ENCODE measurements at regions not wholly inside any gene's neighbourhood (a gene's known extent, or its start where the extent isn't known, plus 50 kb on each side); places are given as distances from the start of the nearest gene placed in this dataset.

DNA sequence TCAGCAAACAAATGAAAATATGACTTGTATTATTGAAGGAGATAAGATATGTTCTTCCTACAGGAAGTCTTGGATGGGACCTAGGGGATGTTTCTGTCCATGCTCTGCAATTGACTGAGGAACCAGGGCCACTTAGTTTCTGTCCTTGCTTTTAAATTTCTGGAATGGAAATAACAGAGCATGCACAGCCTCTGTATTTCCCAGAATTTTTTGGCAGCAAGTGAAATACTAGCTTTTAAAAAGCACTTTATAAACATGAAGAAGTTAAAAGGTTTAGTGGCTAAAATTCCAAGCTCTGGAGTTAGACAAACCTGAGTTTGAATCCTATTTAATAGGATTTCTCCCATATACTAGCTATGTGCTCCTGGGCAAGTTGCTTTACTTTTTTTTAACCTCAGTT, 127.7 kb upstream of the FZD8 start:
- H3K9me3 ChIP-seq (ENCODE audit: insufficient read depth, low read length) = no peaks in the 10 kb centered on the region
- no peaks in the 10 kb centered on the region for H3K36me3 ChIP-seq (ENCODE audit: insufficient read depth, insufficient read length, low read length)
- TF ChIP-seq SUZ12 (IDR thresholded peaks at IDR 0.05; ENCODE audit: extremely low read depth, insufficient read depth, insufficient read length) (no peak), ZNF274 (IDR thresholded peaks at IDR 0.05; ENCODE audit: low read depth, low read length) (no peak), YY1 (IDR thresholded peaks at IDR 0.05; ENCODE audit: insufficient read depth, insufficient read length) (no peak)
- no peak overlapping the region for H3K9ac ChIP-seq (ENCODE audit: insufficient read length, low read depth)
- DNase-seq (ENCODE audit: low read depth, low spot score) = no peak
- no peaks in the 10 kb centered on the region for H3K4me1 ChIP-seq (ENCODE audit: insufficient read depth, insufficient read length)
- H3K27me3 ChIP-seq (ENCODE audit: insufficient read depth, insufficient read length) = no peaks in the 10 kb centered on the region
- H3K4me3 ChIP-seq (ENCODE audit: insufficient read length, low read depth) = no peak overlapping the region

DNA sequence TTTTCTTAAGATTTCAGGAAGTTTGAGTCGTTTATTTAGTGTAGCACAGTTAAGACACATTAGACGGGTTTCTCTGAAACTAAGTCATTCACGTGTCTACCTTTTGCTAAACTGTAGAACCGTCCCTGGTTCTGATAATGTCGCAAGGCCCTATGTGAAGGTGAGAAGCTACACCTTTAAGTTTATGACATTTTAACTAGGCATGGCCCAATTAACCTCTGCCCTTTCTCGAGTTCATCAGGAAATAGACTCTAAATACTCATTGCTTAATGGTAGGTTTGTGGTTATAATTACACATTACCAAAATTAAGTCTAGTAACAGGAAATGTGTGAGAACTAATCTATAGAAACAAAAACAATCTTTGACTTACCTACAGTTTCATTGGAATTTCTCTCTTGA, 126.6 kb upstream of the FZD8 start:
- no peaks in the 10 kb centered on the region for H3K4me1 ChIP-seq (ENCODE audit: insufficient read depth, insufficient read length)
- TF ChIP-seq ZNF274 (IDR thresholded peaks at IDR 0.05; ENCODE audit: low read depth, low read length) = no peak
- no peak for TF ChIP-seq YY1 (IDR thresholded peaks at IDR 0.05; ENCODE audit: insufficient read depth, insufficient read length)
- no peak for TF ChIP-seq SUZ12 (IDR thresholded peaks at IDR 0.05; ENCODE audit: extremely low read depth, insufficient read depth, insufficient read length)

DNA sequence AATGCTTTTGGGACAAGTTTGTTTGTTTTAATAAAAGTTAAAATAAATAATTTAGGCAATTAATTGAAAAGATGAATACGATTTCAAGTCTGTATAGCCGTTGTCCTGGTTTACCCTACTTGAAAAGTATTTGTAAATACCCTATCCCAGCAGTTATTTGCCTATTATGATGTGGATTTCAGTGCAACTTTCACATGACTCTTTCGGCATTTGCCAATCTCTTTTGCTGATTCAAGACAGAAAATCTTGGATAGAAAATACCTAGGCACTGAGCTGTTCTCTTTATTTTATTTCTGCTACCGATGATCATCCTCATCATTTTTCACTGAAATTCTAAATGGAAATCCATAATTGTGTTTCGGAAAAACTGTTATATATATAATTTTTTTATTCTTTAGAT, 125.9 kb upstream of the FZD8 start:
- no peaks in the 10 kb centered on the region for H3K36me3 ChIP-seq (ENCODE audit: insufficient read depth, insufficient read length, low read length)
- H3K27me3 ChIP-seq (ENCODE audit: insufficient read depth, insufficient read length) = no peaks in the 10 kb centered on the region
- H3K9me3 ChIP-seq (ENCODE audit: insufficient read depth, low read length) = no peaks in the 10 kb centered on the region
- no peak overlapping the region for H3K4me3 ChIP-seq (ENCODE audit: insufficient read length, low read depth)
- no peaks in the 10 kb centered on the region for H3K4me1 ChIP-seq (ENCODE audit: insufficient read depth, insufficient read length)
- DNase-seq (ENCODE audit: low read depth, low spot score) = no peak
- TF ChIP-seq ZNF274 (IDR thresholded peaks at IDR 0.05; ENCODE audit: low read depth, low read length) (no peak), SUZ12 (IDR thresholded peaks at IDR 0.05; ENCODE audit: extremely low read depth, insufficient read depth, insufficient read length) (no peak), YY1 (IDR thresholded peaks at IDR 0.05; ENCODE audit: insufficient read depth, insufficient read length) (no peak)
- H3K9ac ChIP-seq (ENCODE audit: insufficient read length, low read depth) = no peak overlapping the region

More for the DNA sequence above, 126.6 kb upstream of the FZD8 start:
- H3K4me3 ChIP-seq (ENCODE audit: insufficient read length, low read depth) = no peak overlapping the region
- no peak overlapping the region for H3K9ac ChIP-seq (ENCODE audit: insufficient read length, low read depth)
- H3K27me3 ChIP-seq (ENCODE audit: insufficient read depth, insufficient read length) = no peaks in the 10 kb centered on the region
- H3K36me3 ChIP-seq (ENCODE audit: insufficient read depth, insufficient read length, low read length) = no peaks in the 10 kb centered on the region
- no peak for DNase-seq (ENCODE audit: low read depth, low spot score)
- H3K9me3 ChIP-seq (ENCODE audit: insufficient read depth, low read length) = no peaks in the 10 kb centered on the region

DNA sequence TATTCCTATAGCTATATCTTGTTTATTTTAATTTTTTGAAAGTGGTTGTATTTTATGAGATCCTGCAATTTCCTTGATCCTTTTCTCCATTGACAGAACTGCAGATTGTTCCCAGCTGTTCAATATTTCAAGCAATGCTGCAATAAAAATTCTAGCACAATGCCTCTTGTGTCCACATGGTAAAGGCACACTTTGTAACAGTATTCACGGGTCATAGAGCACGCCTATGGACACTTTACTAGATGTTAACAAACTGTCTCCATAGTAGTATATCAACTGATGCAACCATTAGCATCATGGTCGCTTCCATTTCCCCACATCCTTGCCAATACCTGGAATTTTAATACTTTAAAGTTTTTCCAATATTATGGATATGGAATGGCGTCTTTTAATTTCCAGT, 123.9 kb upstream of the FZD8 start:
- H3K9me3 ChIP-seq (ENCODE audit: insufficient read depth, low read length) = no peaks in the 10 kb centered on the region
- H3K4me3 ChIP-seq (ENCODE audit: insufficient read length, low read depth) = no peak overlapping the region
- TF ChIP-seq YY1 (IDR thresholded peaks at IDR 0.05; ENCODE audit: insufficient read depth, insufficient read length) (no peak), SUZ12 (IDR thresholded peaks at IDR 0.05; ENCODE audit: extremely low read depth, insufficient read depth, insufficient read length) (no peak), ZNF274 (IDR thresholded peaks at IDR 0.05; ENCODE audit: low read depth, low read length) (no peak)

DNA sequence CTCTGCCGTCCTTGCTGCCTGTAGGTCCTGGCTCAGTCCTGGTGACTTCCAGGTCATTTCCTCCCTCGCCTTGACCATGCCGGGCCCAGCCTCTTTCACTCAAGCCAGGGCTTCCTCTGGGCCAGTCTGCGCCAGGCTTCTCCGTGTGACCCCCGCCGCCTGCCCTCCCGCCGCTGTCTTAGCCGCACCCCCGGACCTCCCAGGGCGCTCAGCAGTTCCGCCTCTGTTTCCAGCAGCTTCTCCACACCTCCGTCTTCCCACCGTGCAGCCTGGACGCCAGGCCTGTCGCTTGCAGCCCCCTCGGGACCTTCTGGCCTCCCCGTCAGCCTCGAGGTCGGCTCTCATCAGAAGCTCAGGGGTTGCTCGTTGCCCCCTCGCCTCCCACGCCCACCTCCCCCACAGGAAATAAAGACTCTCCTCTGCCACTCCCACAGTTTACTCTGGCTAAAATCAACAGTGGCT, 123.0 kb upstream of the FZD8 start:
- H3K9ac ChIP-seq (ENCODE audit: insufficient read length, low read depth) = no peak overlapping the region
- no peak for TF ChIP-seq YY1 (IDR thresholded peaks at IDR 0.05; ENCODE audit: insufficient read depth, insufficient read length)
- TF ChIP-seq SUZ12 (IDR thresholded peaks at IDR 0.05; ENCODE audit: extremely low read depth, insufficient read depth, insufficient read length) = no peak
- TF ChIP-seq ZNF274 (IDR thresholded peaks at IDR 0.05; ENCODE audit: low read depth, low read length) = no peak
- H3K4me1 ChIP-seq (ENCODE audit: insufficient read depth, insufficient read length) = no peaks in the 10 kb centered on the region
- no peaks in the 10 kb centered on the region for H3K27me3 ChIP-seq (ENCODE audit: insufficient read depth, insufficient read length)
- no peaks in the 10 kb centered on the region for H3K9me3 ChIP-seq (ENCODE audit: insufficient read depth, low read length)
- no peak overlapping the region for H3K4me3 ChIP-seq (ENCODE audit: insufficient read length, low read depth)
- H3K36me3 ChIP-seq (ENCODE audit: insufficient read depth, insufficient read length, low read length) = no peaks in the 10 kb centered on the region
- no peak for DNase-seq (ENCODE audit: low read depth, low spot score)

More for the DNA sequence above, 123.9 kb upstream of the FZD8 start:
- DNase-seq (ENCODE audit: low read depth, low spot score) = no peak
- Histone ChIP-seq H3K36me3 (ENCODE audit: insufficient read depth, insufficient read length, low read length) (no peaks in the 10 kb centered on the region), H3K4me1 (ENCODE audit: insufficient read depth, insufficient read length) (no peaks in the 10 kb centered on the region), H3K27me3 (ENCODE audit: insufficient read depth, insufficient read length) (no peaks in the 10 kb centered on the region), H3K9ac (ENCODE audit: insufficient read length, low read depth) (no peak overlapping the region)

DNA sequence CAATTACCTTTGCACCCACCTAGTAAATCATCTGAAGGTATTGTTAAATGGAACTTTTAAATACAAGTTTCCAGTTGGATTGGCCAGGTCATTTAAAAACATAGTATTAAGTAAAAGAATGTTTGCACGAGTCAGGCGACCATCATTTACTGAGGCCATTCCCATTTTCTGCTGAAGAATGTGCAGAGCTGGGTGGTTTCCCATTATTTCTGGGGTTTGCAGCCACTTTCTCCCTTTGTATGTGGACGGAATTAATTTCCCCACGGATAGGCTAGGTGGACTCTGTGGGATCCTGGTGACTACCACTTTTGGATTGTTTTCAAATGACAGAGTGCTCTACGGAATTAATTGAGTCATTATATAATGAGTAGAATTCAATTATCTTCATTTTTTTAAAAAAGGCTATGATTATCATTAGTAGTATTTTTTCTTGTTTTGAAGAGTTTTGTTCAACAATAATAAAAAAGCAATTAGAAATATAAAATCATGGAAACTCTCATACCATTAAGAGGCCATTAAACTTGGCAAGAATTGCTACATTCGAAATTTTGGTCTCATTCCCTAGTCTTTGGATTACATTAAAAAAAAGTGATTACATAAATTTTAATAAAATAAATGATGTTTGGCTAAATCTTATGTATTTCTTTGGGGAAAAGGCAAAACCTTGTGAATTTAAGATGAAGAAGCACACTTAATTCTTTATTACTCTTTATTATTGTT, 120.4 kb upstream of the FZD8 start:
- no peak for TF ChIP-seq ZNF274 (IDR thresholded peaks at IDR 0.05; ENCODE audit: low read depth, low read length)
- TF ChIP-seq SUZ12 (IDR thresholded peaks at IDR 0.05; ENCODE audit: extremely low read depth, insufficient read depth, insufficient read length) = no peak
- DNase-seq (ENCODE audit: low read depth, low spot score) = no peak
- H3K9me3 ChIP-seq (ENCODE audit: insufficient read depth, low read length) = no peaks in the 10 kb centered on the region; the same call in none of the 2 replicates
- no peak overlapping the region for H3K9ac ChIP-seq (ENCODE audit: insufficient read length, low read depth)
- no peak overlapping the region for H3K4me3 ChIP-seq (ENCODE audit: insufficient read length, low read depth)
- H3K36me3 ChIP-seq (ENCODE audit: insufficient read depth, insufficient read length, low read length) = no peaks in the 10 kb centered on the region
- no peaks in the 10 kb centered on the region for H3K27me3 ChIP-seq (ENCODE audit: insufficient read depth, insufficient read length)
- no peaks in the 10 kb centered on the region for H3K4me1 ChIP-seq (ENCODE audit: insufficient read depth, insufficient read length)

DNA sequence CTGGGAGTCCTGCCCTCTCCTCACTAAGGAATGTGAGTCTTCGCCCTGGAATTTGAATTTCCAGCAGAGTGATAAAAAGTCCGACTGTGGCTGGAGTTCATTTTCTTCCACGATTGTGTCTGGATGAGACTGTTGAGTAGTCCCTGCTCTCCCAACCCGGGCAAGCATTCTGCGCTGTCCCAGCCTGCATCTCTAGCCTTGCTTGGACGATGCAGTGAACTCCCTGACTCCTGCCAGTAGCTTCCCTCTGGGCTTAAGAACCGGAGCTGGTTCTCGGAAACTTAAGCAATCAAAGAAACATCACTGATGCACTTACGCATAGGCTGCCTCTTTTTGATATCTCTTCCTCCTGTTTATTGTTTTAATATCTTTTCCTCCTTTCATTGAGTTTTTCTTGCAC, 116.0 kb upstream of the FZD8 start:
- DNase-seq (ENCODE audit: low read depth, low spot score) = no peak
- H3K36me3 ChIP-seq (ENCODE audit: insufficient read depth, insufficient read length, low read length) = no peaks in the 10 kb centered on the region
- no peak overlapping the region for H3K4me3 ChIP-seq (ENCODE audit: insufficient read length, low read depth)
- no peaks in the 10 kb centered on the region for H3K4me1 ChIP-seq (ENCODE audit: insufficient read depth, insufficient read length)
- no peak for TF ChIP-seq SUZ12 (IDR thresholded peaks at IDR 0.05; ENCODE audit: extremely low read depth, insufficient read depth, insufficient read length)
- TF ChIP-seq ZNF274 (IDR thresholded peaks at IDR 0.05; ENCODE audit: low read depth, low read length) = no peak
- TF ChIP-seq YY1 (IDR thresholded peaks at IDR 0.05; ENCODE audit: insufficient read depth, insufficient read length) = no peak
- no peaks in the 10 kb centered on the region for H3K27me3 ChIP-seq (ENCODE audit: insufficient read depth, insufficient read length)
- H3K9me3 ChIP-seq (ENCODE audit: insufficient read depth, low read length) = no peaks in the 10 kb centered on the region; the same call in none of the 2 replicates
- no peak overlapping the region for H3K9ac ChIP-seq (ENCODE audit: insufficient read length, low read depth)

Data from NT2/D1 (cell line).